ENCODE measurements at regions not wholly inside any gene's neighbourhood (a gene's known extent, or its start where the extent isn't known, plus 50 kb on each side); places are given as distances from the start of the nearest gene placed in this dataset.
"Not testable (repeated sequence)": the region's sequence is repeated elsewhere in the genome, so short reads cannot be mapped to it uniquely, and the experiment has no call there.

- WGBS, 3 donors = 93 to 97% (median 95%) methylated on average over 1 of the region's 1 CpG
- Histone ChIP-seq H3K36me3 (ENCODE audit: insufficient read depth in 1 of 2, low read depth in 1 of 2) (no peaks in the 10 kb centered on the region), H3K27ac (no peak overlapping the region), H3K27me3 (ENCODE audit: insufficient read depth in 3 of 3, low read length in 2 of 3) (no peaks in the 10 kb centered on the region), H3K9me3 (no peaks in the 10 kb centered on the region), H3K4me3 (no peak overlapping the region), H3K4me1 (no peaks in the 10 kb centered on the region)
- ATAC-seq (no peak), DNase-seq (no peak)
- intact Hi-C loops (cut with DNase I) = no loop called here
- TF ChIP-seq, protein P1, sequence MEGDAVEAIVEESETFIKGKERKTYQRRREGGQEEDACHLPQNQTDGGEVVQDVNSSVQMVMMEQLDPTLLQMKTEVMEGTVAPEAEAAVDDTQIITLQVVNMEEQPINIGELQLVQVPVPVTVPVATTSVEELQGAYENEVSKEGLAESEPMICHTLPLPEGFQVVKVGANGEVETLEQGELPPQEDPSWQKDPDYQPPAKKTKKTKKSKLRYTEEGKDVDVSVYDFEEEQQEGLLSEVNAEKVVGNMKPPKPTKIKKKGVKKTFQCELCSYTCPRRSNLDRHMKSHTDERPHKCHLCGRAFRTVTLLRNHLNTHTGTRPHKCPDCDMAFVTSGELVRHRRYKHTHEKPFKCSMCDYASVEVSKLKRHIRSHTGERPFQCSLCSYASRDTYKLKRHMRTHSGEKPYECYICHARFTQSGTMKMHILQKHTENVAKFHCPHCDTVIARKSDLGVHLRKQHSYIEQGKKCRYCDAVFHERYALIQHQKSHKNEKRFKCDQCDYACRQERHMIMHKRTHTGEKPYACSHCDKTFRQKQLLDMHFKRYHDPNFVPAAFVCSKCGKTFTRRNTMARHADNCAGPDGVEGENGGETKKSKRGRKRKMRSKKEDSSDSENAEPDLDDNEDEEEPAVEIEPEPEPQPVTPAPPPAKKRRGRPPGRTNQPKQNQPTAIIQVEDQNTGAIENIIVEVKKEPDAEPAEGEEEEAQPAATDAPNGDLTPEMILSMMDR (IDR thresholded peaks at IDR 0.05) = no peak
These were observed 409.5 kb upstream of the LMO3 start for GRCh38 chr12:17015501-17015900.

DNA sequence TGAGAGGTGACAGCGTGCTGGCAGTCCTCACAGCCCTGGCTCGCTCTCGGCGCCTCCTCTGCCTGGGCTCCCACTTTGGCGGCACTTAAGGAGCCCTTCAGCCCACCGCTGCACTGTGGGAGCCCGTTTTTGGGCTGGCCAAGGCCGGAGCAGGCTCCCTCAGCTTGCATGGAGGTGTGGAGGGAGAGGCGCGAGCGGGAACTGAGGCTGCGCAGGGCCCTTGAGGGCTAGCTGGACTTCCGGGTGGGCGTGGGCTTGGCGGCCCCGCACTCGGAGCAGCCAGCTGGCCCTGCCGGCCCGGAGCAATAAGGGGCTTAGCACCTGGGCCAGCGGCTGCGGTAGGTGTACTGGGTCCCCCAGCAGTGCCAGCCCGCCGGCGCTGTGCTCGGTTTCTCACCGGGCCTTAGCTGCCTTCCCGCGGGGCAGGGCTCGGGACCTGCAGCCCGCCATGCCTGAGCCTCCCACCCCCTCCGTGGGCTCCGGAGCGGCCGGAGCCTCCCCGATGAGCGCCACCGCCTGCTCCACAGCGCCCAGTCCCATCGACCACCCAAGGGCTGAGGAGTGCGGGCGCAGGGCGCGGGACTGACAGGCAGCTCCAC lies 401.6 kb upstream of the LMO3 start:
- ATAC-seq; DNase-seq; intact Hi-C loops (cut with DNase I); H3K4me3 ChIP-seq; H3K27me3 ChIP-seq (ENCODE audit: insufficient read depth in 3 of 3, low read length in 2 of 3); H3K4me1 ChIP-seq; H3K9me3 ChIP-seq; H3K27ac ChIP-seq; H3K36me3 ChIP-seq (ENCODE audit: insufficient read depth in 1 of 2, low read depth in 1 of 2): not testable (repeated sequence)
- WGBS, 3 donors = 94 to 95% (median 94%) methylated on average over 35 to 43 of the region's 43 CpGs

- intact Hi-C loops (cut with DNase I); ATAC-seq; H3K4me3 ChIP-seq; H3K36me3 ChIP-seq (ENCODE audit: insufficient read depth in 1 of 2, low read depth in 1 of 2); H3K27me3 ChIP-seq (ENCODE audit: insufficient read depth in 3 of 3, low read length in 2 of 3); H3K4me1 ChIP-seq; H3K27ac ChIP-seq; H3K9me3 ChIP-seq; DNase-seq: not testable (repeated sequence)
- WGBS, 3 donors = 86 to 94% (median 93%) methylated on average over 13 to 14 of the region's 14 CpGs
These were observed 392.6 kb upstream of the LMO3 start for GRCh38 chr12:16998538-16998937.

GRCh38 chr12:16984484-16984883 lies 378.5 kb upstream of the LMO3 start:
- ATAC-seq = no peak
- Histone ChIP-seq H3K9me3 (peaks cover 2% of the 10 kb centered on the region), H3K27ac (no peak overlapping the region), H3K4me3 (no peak overlapping the region), H3K4me1 (no peaks in the 10 kb centered on the region), H3K36me3 (ENCODE audit: insufficient read depth in 1 of 2, low read depth in 1 of 2) (no peaks in the 10 kb centered on the region), H3K27me3 (ENCODE audit: insufficient read depth in 3 of 3, low read length in 2 of 3) (peaks cover 0 to 1% (median 0%) of the 10 kb centered on the region in 3 donors)
- intact Hi-C loops (cut with DNase I) = no loop called here
- DNase-seq = no peak
- WGBS, 3 donors = 67 to 73% (median 68%) methylated on average over 3 of the region's 3 CpGs
- TF ChIP-seq, protein P1 (IDR thresholded peaks at IDR 0.05) = no peak

- Histone ChIP-seq H3K27ac (no peak overlapping the region), H3K9me3 (no peaks in the 10 kb centered on the region), H3K27me3 (ENCODE audit: insufficient read depth in 3 of 3, low read length in 2 of 3) (no peaks in the 10 kb centered on the region), H3K36me3 (ENCODE audit: insufficient read depth in 1 of 2, low read depth in 1 of 2) (no peaks in the 10 kb centered on the region), H3K4me3 (no peak overlapping the region), H3K4me1 (no peaks in the 10 kb centered on the region)
- TF ChIP-seq, protein P1 (IDR thresholded peaks at IDR 0.05) = no peak
- DNase-seq (no peak), ATAC-seq (no peak)
- intact Hi-C loops (cut with DNase I) = no loop called here
- 35 to 39% (median 36%) methylated on average over 5 of the region's 5 CpGs for WGBS, 3 donors
These were observed 367.2 kb upstream of the LMO3 start for GRCh38 chr12:16972923-16973770.

All from psoas muscle (tissue), 7 donors.